Neutrophil (primary cell): ENCODE measurements at regions not wholly inside any gene's neighbourhood (a gene's known extent, or its start where the extent isn't known, plus 50 kb on each side); places are given as distances from the start of the nearest gene placed in this dataset.

Experiments used
- H3K27ac ChIP-seq: fragments of 200-600 bp; sonication (generic); 2 replicates; pipeline ENCODE4 v1.5.1; 2016; ENCODE audit warnings: mild to moderate bottlenecking, moderate library complexity
- H3K27me3 ChIP-seq: fragments of 200-600 bp; sonication (generic); 2 replicates; pipeline ENCODE4 v1.6.0; 2016; ENCODE audit warnings: mild to moderate bottlenecking
- H3K36me3 ChIP-seq: fragments of 200-600 bp; sonication (generic); 2 replicates; pipeline ENCODE4 v1.5.1; 2017
- H3K4me1 ChIP-seq, 2 experiments: fragments of 200-600 bp in 1 of 2; sonication (generic) in 1 of 2; 1 replicate in 1 of 2; 2 replicates in 1 of 2; pipeline versions ENCODE4 v1.5.1 to v1.6.1; 2013 to 2016; ENCODE audit warnings: low read depth in 1 of 2, low read length in 1 of 2, mild to moderate bottlenecking in 1 of 2, moderate library complexity in 1 of 2; ENCODE audit not compliant: control insufficient read depth in 1 of 2, insufficient read depth in 1 of 2
- H3K4me3 ChIP-seq, 2 experiments: fragments of 200-600 bp in 1 of 2; sonication (generic) in 1 of 2; 1 replicate in 1 of 2; 2 replicates in 1 of 2; pipeline ENCODE4 v1.5.1; 2013 to 2016; ENCODE audit warnings: low read depth in 1 of 2, low read length in 1 of 2, mild to moderate bottlenecking in 1 of 2, moderate library complexity in 1 of 2
- H3K9me3 ChIP-seq: fragments of 200-600 bp; sonication (generic); 2 replicates; pipeline ENCODE4 v1.5.1; 2016
- TF ChIP-seq, protein P1 (sequence below): fragments of 200-600 bp; sonication (generic); IDR thresholded peaks from 2 replicates; pipeline ENCODE4 v1.5.1; 2016; ENCODE audit warnings: antibody characterized with exemption

DNA sequence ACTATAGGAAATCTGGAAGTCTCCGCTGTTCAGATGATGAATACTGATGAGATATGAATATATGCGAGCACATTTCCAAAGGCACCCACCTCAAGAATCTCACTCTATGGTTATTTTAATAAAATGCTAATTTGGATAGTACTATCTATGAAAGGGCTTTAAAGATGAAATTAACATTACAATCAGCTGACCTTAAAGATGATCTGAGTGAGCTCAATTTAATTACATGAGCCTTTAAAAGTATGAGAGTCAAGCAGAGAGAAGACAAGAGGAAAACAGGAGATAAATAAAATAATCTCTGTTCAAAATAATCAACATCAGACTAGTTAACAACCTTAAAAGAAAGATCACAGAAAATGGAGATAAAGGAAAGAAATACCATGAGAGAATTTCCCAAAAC, 474.1 kb upstream of the TUSC1 start:
- no peaks in the 10 kb centered on the region for H3K27me3 ChIP-seq
- TF ChIP-seq, protein P1, sequence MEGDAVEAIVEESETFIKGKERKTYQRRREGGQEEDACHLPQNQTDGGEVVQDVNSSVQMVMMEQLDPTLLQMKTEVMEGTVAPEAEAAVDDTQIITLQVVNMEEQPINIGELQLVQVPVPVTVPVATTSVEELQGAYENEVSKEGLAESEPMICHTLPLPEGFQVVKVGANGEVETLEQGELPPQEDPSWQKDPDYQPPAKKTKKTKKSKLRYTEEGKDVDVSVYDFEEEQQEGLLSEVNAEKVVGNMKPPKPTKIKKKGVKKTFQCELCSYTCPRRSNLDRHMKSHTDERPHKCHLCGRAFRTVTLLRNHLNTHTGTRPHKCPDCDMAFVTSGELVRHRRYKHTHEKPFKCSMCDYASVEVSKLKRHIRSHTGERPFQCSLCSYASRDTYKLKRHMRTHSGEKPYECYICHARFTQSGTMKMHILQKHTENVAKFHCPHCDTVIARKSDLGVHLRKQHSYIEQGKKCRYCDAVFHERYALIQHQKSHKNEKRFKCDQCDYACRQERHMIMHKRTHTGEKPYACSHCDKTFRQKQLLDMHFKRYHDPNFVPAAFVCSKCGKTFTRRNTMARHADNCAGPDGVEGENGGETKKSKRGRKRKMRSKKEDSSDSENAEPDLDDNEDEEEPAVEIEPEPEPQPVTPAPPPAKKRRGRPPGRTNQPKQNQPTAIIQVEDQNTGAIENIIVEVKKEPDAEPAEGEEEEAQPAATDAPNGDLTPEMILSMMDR = no peak
- no peak overlapping the region for H3K4me3 ChIP-seq
- no peaks in the 10 kb centered on the region for H3K36me3 ChIP-seq
- H3K4me1 ChIP-seq = no peaks in the 10 kb centered on the region
- H3K9me3 ChIP-seq = no peaks in the 10 kb centered on the region
- H3K27ac ChIP-seq = no peak overlapping the region

DNA sequence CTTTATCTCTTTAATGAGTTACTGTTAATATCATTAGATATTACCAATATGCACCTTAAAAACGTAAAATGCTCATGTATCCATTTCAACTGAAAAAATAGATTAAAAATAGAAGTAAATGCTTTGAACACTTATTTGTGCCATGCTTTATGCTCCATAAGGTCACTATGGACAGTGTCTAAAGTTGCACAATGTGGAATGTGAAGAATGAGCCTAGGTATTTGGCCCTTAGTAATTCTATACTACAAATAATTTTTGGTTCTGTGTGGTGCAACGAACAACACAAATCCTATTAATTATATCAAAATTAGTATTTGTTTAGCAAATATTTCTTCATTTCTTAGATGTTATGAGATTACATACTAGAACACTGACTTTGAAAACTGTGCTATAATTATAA, 469.9 kb upstream of the TUSC1 start:
- H3K27me3 ChIP-seq = no peaks in the 10 kb centered on the region
- H3K36me3 ChIP-seq = no peaks in the 10 kb centered on the region
- no peak overlapping the region for H3K27ac ChIP-seq
- no peaks in the 10 kb centered on the region for H3K9me3 ChIP-seq
- TF ChIP-seq, protein P1 = no peak
- H3K4me3 ChIP-seq = no peak overlapping the region
- no peaks in the 10 kb centered on the region for H3K4me1 ChIP-seq

DNA sequence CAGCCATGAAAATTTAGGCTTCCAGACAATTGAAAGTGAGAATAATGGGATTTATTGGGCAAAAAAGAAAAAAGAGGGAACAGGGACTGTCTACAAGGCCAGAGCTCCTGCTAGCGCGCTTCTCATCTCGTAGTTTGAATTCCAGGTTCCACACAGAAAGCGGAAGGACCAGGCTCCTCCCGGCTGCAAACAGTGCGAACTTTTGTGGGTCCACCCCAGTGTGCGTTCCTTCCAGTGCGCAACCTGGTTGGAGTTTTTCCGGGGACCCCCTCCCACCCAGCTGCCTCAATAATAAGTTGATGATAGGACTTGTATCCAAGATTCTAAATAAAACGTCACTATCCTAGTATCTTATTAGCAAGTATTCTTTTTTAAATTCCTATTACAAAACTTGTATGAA, 467.7 kb upstream of the TUSC1 start:
- H3K27ac ChIP-seq = no peak overlapping the region
- TF ChIP-seq, protein P1 = no peak

DNA sequence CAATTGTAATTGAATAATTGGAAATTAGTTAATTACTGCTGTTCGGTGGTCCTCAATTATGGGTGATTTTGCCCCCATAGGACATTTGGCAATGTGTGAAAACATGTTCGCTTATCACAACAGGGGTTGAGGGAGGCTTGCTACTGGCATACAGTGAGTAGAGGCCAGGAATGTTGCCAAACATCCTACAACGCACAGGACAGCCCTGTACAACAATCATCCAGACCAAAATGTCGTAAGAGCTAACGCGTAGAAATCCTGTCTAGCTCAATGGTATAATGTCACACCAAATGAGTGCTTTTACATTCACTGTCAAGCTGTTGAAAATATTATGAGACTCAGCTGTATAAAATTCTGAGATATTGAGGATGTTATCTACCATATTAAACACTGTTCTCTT, 464.4 kb upstream of the TUSC1 start:
- H3K27me3 ChIP-seq = no peaks in the 10 kb centered on the region
- H3K4me3 ChIP-seq = no peak overlapping the region
- no peaks in the 10 kb centered on the region for H3K4me1 ChIP-seq
- H3K36me3 ChIP-seq = no peaks in the 10 kb centered on the region
- TF ChIP-seq, protein P1 = no peak
- no peaks in the 10 kb centered on the region for H3K9me3 ChIP-seq
- H3K27ac ChIP-seq = no peak overlapping the region

More for the DNA sequence above, 467.7 kb upstream of the TUSC1 start:
- Histone ChIP-seq H3K4me3 (no peak overlapping the region), H3K9me3 (no peaks in the 10 kb centered on the region), H3K4me1 (no peaks in the 10 kb centered on the region), H3K36me3 (no peaks in the 10 kb centered on the region), H3K27me3 (no peaks in the 10 kb centered on the region)

DNA sequence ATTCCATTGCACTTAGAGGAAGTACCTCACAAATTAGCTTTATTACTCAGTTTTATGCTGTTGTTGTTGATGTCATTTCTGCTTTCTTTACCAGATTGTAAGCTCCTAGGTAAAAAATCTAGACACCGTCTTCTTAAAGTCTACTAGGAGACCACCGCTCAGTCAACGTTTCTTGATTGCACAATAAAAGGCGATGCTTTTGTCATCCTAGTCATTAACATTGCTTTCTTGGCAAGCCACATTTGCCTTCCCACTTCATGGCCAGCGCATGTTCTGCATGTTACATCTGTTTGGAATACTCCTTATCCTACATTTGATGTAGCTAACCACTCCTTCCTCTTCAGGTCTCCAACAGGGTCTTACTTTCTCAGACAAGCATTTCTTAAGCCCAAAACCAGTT, 464.0 kb upstream of the TUSC1 start:
- Histone ChIP-seq H3K4me1 (no peaks in the 10 kb centered on the region), H3K9me3 (no peaks in the 10 kb centered on the region), H3K36me3 (no peaks in the 10 kb centered on the region), H3K27ac (no peak overlapping the region), H3K27me3 (no peaks in the 10 kb centered on the region), H3K4me3 (no peak overlapping the region)
- TF ChIP-seq, protein P1 = no peak

DNA sequence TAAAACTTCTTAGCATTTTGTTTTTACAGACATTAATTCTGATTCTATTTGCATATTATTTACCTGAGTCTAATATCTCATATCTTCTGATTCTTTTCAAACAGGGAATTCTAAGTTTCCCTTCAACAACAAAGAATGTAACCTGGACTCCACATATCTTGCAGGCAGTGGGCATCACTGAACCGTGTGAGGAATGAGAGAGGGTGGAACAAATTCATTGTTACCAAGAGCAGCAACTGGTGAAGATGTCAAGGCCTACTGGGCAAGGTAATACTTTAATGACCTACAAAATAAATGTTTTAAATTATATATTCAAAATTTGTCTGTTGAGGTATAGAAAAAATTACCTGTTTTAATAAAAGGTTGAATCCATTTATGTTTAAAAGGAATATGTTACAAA, 455.3 kb upstream of the TUSC1 start:
- H3K27ac ChIP-seq = no peak overlapping the region
- no peak overlapping the region for H3K4me3 ChIP-seq
- H3K27me3 ChIP-seq = no peaks in the 10 kb centered on the region
- H3K36me3 ChIP-seq = no peaks in the 10 kb centered on the region
- no peaks in the 10 kb centered on the region for H3K9me3 ChIP-seq
- no peaks in the 10 kb centered on the region for H3K4me1 ChIP-seq
- TF ChIP-seq, protein P1 = no peak
